Pulmonary artery endothelial cell (primary cell): ENCODE measurements at regions not wholly inside any gene's neighbourhood (a gene's known extent, or its start where the extent isn't known, plus 50 kb on each side); places are given as distances from the start of the nearest gene placed in this dataset.
"Not testable (repeated sequence)": the region's sequence is repeated elsewhere in the genome, so short reads cannot be mapped to it uniquely, and the experiment has no call there.

Experiments used
- DNase-seq: peaks from one replicate; pipeline ENCODE4 v3.0.0-alpha.2; 2011; ENCODE audit warnings: low read depth, low spot score

GRCh38 chr17:20902496-20902895, 140.3 kb downstream of the USP22 start:
- DNase-seq = not testable (repeated sequence)

GRCh38 chr17:20903549-20903948, 139.3 kb downstream of the USP22 start:
- not testable (repeated sequence) for DNase-seq

GRCh38 chr17:20908313-20909267, 134.2 kb downstream of the USP22 start:
- peak; percentile 32 for DNase-seq

- DNase-seq = no peak
These were observed 128.2 kb downstream of the USP22 start for GRCh38 chr17:20914658-20915057.

- no peak for DNase-seq
These were observed 126.4 kb downstream of the USP22 start for GRCh38 chr17:20916383-20916782.

GRCh38 chr17:20917610-20918306, 125.1 kb downstream of the USP22 start:
- DNase-seq = not testable (repeated sequence)

- DNase-seq = no peak
These were observed 122.6 kb downstream of the USP22 start for GRCh38 chr17:20920095-20920814.

GRCh38 chr17:20920815-20921199, 122.0 kb downstream of the USP22 start:
- DNase-seq = no peak

- no peak for DNase-seq
These were observed 120.6 kb downstream of the USP22 start for GRCh38 chr17:20922128-20922670.

- DNase-seq = no peak
These were observed 118.5 kb downstream of the USP22 start for GRCh38 chr17:20924306-20924705.

- no peak for DNase-seq
These were observed 117.7 kb downstream of the USP22 start for GRCh38 chr17:20925091-20925490.

GRCh38 chr17:20925954-20926353, 116.9 kb downstream of the USP22 start:
- DNase-seq = no peak

GRCh38 chr17:20926532-20926931, 116.3 kb downstream of the USP22 start:
- no peak for DNase-seq

GRCh38 chr17:20927308-20927977, 115.4 kb downstream of the USP22 start:
- no peak for DNase-seq

- no peak for DNase-seq
These were observed 113.5 kb downstream of the USP22 start for GRCh38 chr17:20929334-20929733.

GRCh38 chr17:20930081-20930760, 112.6 kb downstream of the USP22 start:
- no peak for DNase-seq

GRCh38 chr17:20933040-20933439, 109.8 kb downstream of the USP22 start:
- not testable (repeated sequence) for DNase-seq

- DNase-seq = no peak
These were observed 108.5 kb downstream of the USP22 start for GRCh38 chr17:20934288-20934687.

- DNase-seq = peak; percentile 52
These were observed 107.1 kb downstream of the USP22 start for GRCh38 chr17:20935740-20936139.

- DNase-seq = no peak
These were observed 104.6 kb downstream of the USP22 start for GRCh38 chr17:20938244-20938643.
